ENCODE measurements at regions not wholly inside any gene's neighbourhood (a gene's known extent, or its start where the extent isn't known, plus 50 kb on each side); places are given as distances from the start of the nearest gene placed in this dataset.

DNA sequence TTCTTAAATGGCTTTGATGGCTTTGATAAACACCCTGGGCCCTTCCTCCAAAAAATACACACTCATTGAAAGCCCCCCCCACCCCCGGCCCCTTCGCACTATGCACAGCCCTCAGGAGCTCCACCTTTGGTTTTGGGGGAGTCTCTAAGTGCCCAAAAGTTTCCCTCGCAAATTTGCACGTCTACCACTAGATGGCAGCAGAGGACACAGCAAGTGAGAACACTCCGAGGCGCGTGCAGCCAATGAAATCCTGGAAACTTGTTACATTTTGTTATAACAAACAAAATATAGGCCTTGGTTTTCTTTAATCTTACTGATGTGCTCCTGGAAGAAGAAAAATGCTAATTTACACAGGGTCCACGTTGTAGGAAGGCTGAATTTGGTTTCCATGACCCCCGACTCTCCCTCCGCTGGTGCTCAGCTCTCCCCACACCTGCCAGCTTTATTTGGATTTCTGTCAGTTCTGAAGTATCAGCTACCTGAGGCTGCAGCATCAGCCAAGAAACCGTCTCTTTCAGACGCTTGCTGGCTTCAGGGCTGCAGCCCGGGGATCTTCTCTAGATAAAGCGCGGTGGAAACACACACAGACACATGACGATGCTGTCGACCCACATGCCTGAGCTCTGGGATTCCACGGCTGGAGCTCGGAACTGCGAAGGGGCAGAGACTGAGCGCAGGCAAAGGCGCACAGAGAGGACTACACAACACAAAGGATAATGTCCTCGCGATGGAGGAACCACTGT is 148.3 kb upstream of the RPS6KA2 start:
- ATAC-seq, result peak; percentile 74 to 87; a peak in 5 of 6 replicates
- CTCF ChIA-PET, result interaction anchor here (0.6 to 3.6 kb wide), 53 partner anchors 8 to 576 kb away, joined by 3 to 50 read pairs (median 3); partner anchors contain the start of gene RPS6KA2
- peak; percentile 53 to 66 for DNase-seq (ENCODE audit: low read depth in 1 of 2, low spot score in 1 of 2)
- Histone ChIP-seq H3K4me1 (no peaks in the 10 kb centered on the region), H3K4me3 (no peak overlapping the region), H3K4me2 (peak overlapping the region; percentile 54), H3K9me3 (no peaks in the 10 kb centered on the region), H3K27ac (no peak overlapping the region)
- no peak for TF ChIP-seq NR3C1 (IDR thresholded peaks at IDR 0.05)
- TF ChIP-seq CBX2 (IDR thresholded peaks at IDR 0.05; ENCODE audit: borderline replicate concordance, low read depth), result no peak
- TF ChIP-seq, protein P1, sequence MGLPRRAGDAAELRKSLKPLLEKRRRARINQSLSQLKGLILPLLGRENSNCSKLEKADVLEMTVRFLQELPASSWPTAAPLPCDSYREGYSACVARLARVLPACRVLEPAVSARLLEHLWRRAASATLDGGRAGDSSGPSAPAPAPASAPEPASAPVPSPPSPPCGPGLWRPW (IDR thresholded peaks at IDR 0.05), result no peak
- TF ChIP-seq POLR2AphosphoS2 (conservative IDR thresholded peaks at IDR 0.05; ENCODE audit: low read length), result no peak
- no peak for TF ChIP-seq NFE2L2 (conservative IDR thresholded peaks at IDR 0.05; ENCODE audit: low read length)
- TF ChIP-seq TP53 (CRISPR knock-in tag; IDR thresholded peaks at IDR 0.05), result no peak
- no peak for TF ChIP-seq MAFK (IDR thresholded peaks at IDR 0.05; ENCODE audit: partially characterized antibody)
- TF ChIP-seq RFX5 (IDR thresholded peaks at IDR 0.05), result no peak
- no peak for TF ChIP-seq RNF2 (IDR thresholded peaks at IDR 0.05; ENCODE audit: borderline replicate concordance, low read depth)
- TF ChIP-seq, protein P2, sequence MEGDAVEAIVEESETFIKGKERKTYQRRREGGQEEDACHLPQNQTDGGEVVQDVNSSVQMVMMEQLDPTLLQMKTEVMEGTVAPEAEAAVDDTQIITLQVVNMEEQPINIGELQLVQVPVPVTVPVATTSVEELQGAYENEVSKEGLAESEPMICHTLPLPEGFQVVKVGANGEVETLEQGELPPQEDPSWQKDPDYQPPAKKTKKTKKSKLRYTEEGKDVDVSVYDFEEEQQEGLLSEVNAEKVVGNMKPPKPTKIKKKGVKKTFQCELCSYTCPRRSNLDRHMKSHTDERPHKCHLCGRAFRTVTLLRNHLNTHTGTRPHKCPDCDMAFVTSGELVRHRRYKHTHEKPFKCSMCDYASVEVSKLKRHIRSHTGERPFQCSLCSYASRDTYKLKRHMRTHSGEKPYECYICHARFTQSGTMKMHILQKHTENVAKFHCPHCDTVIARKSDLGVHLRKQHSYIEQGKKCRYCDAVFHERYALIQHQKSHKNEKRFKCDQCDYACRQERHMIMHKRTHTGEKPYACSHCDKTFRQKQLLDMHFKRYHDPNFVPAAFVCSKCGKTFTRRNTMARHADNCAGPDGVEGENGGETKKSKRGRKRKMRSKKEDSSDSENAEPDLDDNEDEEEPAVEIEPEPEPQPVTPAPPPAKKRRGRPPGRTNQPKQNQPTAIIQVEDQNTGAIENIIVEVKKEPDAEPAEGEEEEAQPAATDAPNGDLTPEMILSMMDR (IDR thresholded peaks at IDR 0.05), result peak; percentile 77
- TF ChIP-seq FOSL2 (IDR thresholded peaks at IDR 0.05), result no peak
- no peak for TF ChIP-seq FOSL2 (CRISPR knock-in tag; IDR thresholded peaks at IDR 0.05)
- TF ChIP-seq SREBF2 (IDR thresholded peaks at IDR 0.05), result no peak
- TF ChIP-seq, protein P3, sequence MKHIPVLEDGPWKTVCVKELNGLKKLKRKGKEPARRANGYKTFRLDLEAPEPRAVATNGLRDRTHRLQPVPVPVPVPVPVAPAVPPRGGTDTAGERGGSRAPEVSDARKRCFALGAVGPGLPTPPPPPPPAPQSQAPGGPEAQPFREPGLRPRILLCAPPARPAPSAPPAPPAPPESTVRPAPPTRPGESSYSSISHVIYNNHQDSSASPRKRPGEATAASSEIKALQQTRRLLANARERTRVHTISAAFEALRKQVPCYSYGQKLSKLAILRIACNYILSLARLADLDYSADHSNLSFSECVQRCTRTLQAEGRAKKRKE (CRISPR knock-in tag; IDR thresholded peaks at IDR 0.05; ENCODE audit: low read depth), result no peak
- TF ChIP-seq TFCP2L1 (CRISPR knock-in tag; IDR thresholded peaks at IDR 0.05), result no peak
- TF ChIP-seq ZFP36 (IDR thresholded peaks at IDR 0.05; ENCODE audit: borderline replicate concordance, partially characterized antibody), result no peak
- no peak for TF ChIP-seq BHLHE40 (IDR thresholded peaks at IDR 0.05; ENCODE audit: low read depth, low read length)
- no peak for TF ChIP-seq KDM5A (IDR thresholded peaks at IDR 0.05)
- TF ChIP-seq MAZ (IDR thresholded peaks at IDR 0.05; ENCODE audit: borderline replicate concordance, low read depth, low read length), result no peak
- TF ChIP-seq CHD4 (IDR thresholded peaks at IDR 0.05; ENCODE audit: borderline replicate concordance), result no peak
- TF ChIP-seq RAD21 (conservative IDR thresholded peaks at IDR 0.05 in 1 of 2, IDR thresholded peaks at IDR 0.05 in 1 of 2), result peak; percentile 63 to 80
- peak; percentile 46 for TF ChIP-seq SMC3 (IDR thresholded peaks at IDR 0.05)
- no peak for TF ChIP-seq HDAC2 (IDR thresholded peaks at IDR 0.05)
- no peak for TF ChIP-seq EHF (CRISPR knock-in tag; IDR thresholded peaks at IDR 0.05)
- TF ChIP-seq CHD2 (IDR thresholded peaks at IDR 0.05; ENCODE audit: low read length, partially characterized antibody), result no peak
- 30% methylated on average over 11 of the region's 24 CpGs for WGBS (ENCODE audit: missing lambda C conversion rate)
- POLR2A ChIA-PET, result no interaction called here
- no peak for FAIRE-seq

DNA sequence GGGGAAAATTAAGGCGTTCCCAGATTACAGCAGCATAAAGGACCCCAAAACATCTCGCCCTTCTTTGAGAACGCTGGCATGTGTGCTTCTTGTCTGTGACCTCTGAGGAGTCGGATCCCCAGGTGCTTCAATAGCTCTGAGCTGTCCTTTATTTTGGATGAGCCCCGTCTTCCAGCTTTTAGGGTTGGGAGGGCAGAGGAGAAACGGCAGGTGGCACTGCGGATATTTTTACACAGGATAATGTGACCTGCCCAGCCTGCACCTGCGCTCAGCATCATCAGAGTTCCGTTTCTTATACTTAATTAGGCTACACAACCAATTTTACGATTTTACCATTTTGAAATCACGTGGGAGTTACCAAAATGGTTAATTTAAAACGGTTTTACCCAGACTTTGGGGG is 147.7 kb upstream of the RPS6KA2 start:
- H3K4me1 ChIP-seq, result no peaks in the 10 kb centered on the region
- DNase-seq (ENCODE audit: low read depth in 1 of 2, low spot score in 1 of 2) (no peak), FAIRE-seq (no peak), ATAC-seq (peak; percentile 55 to 57; a peak in 3 of 6 replicates)
- WGBS (ENCODE audit: missing lambda C conversion rate), result 4% methylated on average over 11 of the region's 12 CpGs
- H3K4me2 ChIP-seq, result peak overlapping the region; percentile 54
- ChIA-PET CTCF (interaction anchor here (0.7 to 3.6 kb wide), 46 partner anchors 9 to 577 kb away, joined by 3 to 50 read pairs (median 4); partner anchors contain the start of gene RPS6KA2), POLR2A (no interaction called here)
- no peaks in the 10 kb centered on the region for H3K9me3 ChIP-seq
- TF ChIP-seq RNF2 (IDR thresholded peaks at IDR 0.05; ENCODE audit: borderline replicate concordance, low read depth) (no peak), ZFP36 (IDR thresholded peaks at IDR 0.05; ENCODE audit: borderline replicate concordance, partially characterized antibody) (no peak), HOXB13 (CRISPR knock-in tag; IDR thresholded peaks at IDR 0.05; ENCODE audit: low read depth) (no peak), FOSB (CRISPR knock-in tag; IDR thresholded peaks at IDR 0.05) (no peak), NFE2L2 (conservative IDR thresholded peaks at IDR 0.05; ENCODE audit: low read length) (no peak), EHF (CRISPR knock-in tag; IDR thresholded peaks at IDR 0.05) (no peak), FOSL2 (IDR thresholded peaks at IDR 0.05) (no peak), FOSL2 (CRISPR knock-in tag; IDR thresholded peaks at IDR 0.05) (no peak), CBX2 (IDR thresholded peaks at IDR 0.05; ENCODE audit: borderline replicate concordance, low read depth) (no peak), HOXA7 (CRISPR knock-in tag; IDR thresholded peaks at IDR 0.05) (no peak)
- TF ChIP-seq, protein P3 (CRISPR knock-in tag; IDR thresholded peaks at IDR 0.05; ENCODE audit: low read depth), result no peak
- TF ChIP-seq, protein P4, sequence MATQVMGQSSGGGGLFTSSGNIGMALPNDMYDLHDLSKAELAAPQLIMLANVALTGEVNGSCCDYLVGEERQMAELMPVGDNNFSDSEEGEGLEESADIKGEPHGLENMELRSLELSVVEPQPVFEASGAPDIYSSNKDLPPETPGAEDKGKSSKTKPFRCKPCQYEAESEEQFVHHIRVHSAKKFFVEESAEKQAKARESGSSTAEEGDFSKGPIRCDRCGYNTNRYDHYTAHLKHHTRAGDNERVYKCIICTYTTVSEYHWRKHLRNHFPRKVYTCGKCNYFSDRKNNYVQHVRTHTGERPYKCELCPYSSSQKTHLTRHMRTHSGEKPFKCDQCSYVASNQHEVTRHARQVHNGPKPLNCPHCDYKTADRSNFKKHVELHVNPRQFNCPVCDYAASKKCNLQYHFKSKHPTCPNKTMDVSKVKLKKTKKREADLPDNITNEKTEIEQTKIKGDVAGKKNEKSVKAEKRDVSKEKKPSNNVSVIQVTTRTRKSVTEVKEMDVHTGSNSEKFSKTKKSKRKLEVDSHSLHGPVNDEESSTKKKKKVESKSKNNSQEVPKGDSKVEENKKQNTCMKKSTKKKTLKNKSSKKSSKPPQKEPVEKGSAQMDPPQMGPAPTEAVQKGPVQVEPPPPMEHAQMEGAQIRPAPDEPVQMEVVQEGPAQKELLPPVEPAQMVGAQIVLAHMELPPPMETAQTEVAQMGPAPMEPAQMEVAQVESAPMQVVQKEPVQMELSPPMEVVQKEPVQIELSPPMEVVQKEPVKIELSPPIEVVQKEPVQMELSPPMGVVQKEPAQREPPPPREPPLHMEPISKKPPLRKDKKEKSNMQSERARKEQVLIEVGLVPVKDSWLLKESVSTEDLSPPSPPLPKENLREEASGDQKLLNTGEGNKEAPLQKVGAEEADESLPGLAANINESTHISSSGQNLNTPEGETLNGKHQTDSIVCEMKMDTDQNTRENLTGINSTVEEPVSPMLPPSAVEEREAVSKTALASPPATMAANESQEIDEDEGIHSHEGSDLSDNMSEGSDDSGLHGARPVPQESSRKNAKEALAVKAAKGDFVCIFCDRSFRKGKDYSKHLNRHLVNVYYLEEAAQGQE (IDR thresholded peaks at IDR 0.05), result no peak
- no peak overlapping the region for H3K27ac ChIP-seq
- H3K4me3 ChIP-seq, result no peak overlapping the region

Data from A549 (cell line).